ENCODE measurements at regions not wholly inside any gene's neighbourhood (a gene's known extent, or its start where the extent isn't known, plus 50 kb on each side); places are given as distances from the start of the nearest gene placed in this dataset.

GRCh38 chr18:29879763-29880162 is 1162.8 kb downstream of the DSC3 start:
- TF ChIP-seq ZFX (IDR thresholded peaks at IDR 0.05; ENCODE audit: borderline replicate concordance) (no peak), CTCF (IDR thresholded peaks at IDR 0.05) (peak; percentile 25; the same call in 1 of the 2 replicates)
- H3K27ac ChIP-seq: no peak overlapping the region

- peak; percentile 83 for TF ChIP-seq CTCF (IDR thresholded peaks at IDR 0.05)
- no peak for TF ChIP-seq ZFX (IDR thresholded peaks at IDR 0.05; ENCODE audit: borderline replicate concordance)
- no peak overlapping the region for H3K27ac ChIP-seq
Observed at GRCh38 chr18:29874519-29875098, 1167.9 kb downstream of the DSC3 start.

GRCh38 chr18:29873211-29873610 is 1169.3 kb downstream of the DSC3 start:
- TF ChIP-seq CTCF (IDR thresholded peaks at IDR 0.05) (no peak), ZFX (IDR thresholded peaks at IDR 0.05; ENCODE audit: borderline replicate concordance) (no peak)
- H3K27ac ChIP-seq: no peak overlapping the region

GRCh38 chr18:29871246-29871645 is 1171.3 kb downstream of the DSC3 start:
- TF ChIP-seq CTCF (IDR thresholded peaks at IDR 0.05) (no peak), ZFX (IDR thresholded peaks at IDR 0.05; ENCODE audit: borderline replicate concordance) (no peak)
- H3K27ac ChIP-seq: no peak overlapping the region

GRCh38 chr18:29862824-29863223 is 1179.7 kb downstream of the DSC3 start:
- no peak overlapping the region for H3K27ac ChIP-seq
- TF ChIP-seq CTCF (IDR thresholded peaks at IDR 0.05) (no peak), ZFX (IDR thresholded peaks at IDR 0.05; ENCODE audit: borderline replicate concordance) (no peak)

- TF ChIP-seq CTCF (IDR thresholded peaks at IDR 0.05): no peak
- TF ChIP-seq ZFX (IDR thresholded peaks at IDR 0.05; ENCODE audit: borderline replicate concordance): no peak
- H3K27ac ChIP-seq: no peak overlapping the region
Observed at GRCh38 chr18:29855637-29856036, 1186.9 kb downstream of the DSC3 start.

GRCh38 chr18:29853126-29853525 is 1189.4 kb downstream of the DSC3 start:
- TF ChIP-seq ZFX (IDR thresholded peaks at IDR 0.05; ENCODE audit: borderline replicate concordance) (no peak), CTCF (IDR thresholded peaks at IDR 0.05) (no peak)
- H3K27ac ChIP-seq: no peak overlapping the region
